ENCODE measurements at regions not wholly inside any gene's neighbourhood (a gene's known extent, or its start where the extent isn't known, plus 50 kb on each side); places are given as distances from the start of the nearest gene placed in this dataset.

- TF ChIP-seq GATA2 (IDR thresholded peaks at IDR 0.05; ENCODE audit: low read depth, low read length) (no peak), GATA3 (IDR thresholded peaks at IDR 0.05; ENCODE audit: low read depth, low read length) (no peak)
Observed at GRCh38 chr12:75571204-75571603, 59.8 kb upstream of the KRR1 start.

All from SH-SY5Y (cell line).